BLaER1 treated with 17β-estradiol and CSF1 and Interleukin-3, amounts not matched to agents 10 nM and 100 nM (cell line): ENCODE measurements at regions not wholly inside any gene's neighbourhood (a gene's known extent, or its start where the extent isn't known, plus 50 kb on each side); places are given as distances from the start of the nearest gene placed in this dataset.

Source experiments
- H3K27ac ChIP-seq, 11 experiments: shearing (Covaris generic); formaldehyde crosslinking; 2 replicates each; pipeline ENCODE4 v1.8.1; 2022
- H3K27me3 ChIP-seq, 11 experiments: shearing (Covaris generic); formaldehyde crosslinking; 2 replicates each; pipeline ENCODE4 v1.8.1; 2022
- H3K36me3 ChIP-seq, 11 experiments: shearing (Covaris generic); formaldehyde crosslinking; 2 replicates each; pipeline ENCODE4 v1.8.1; 2022
- H3K4me1 ChIP-seq, 10 experiments: shearing (Covaris generic); formaldehyde crosslinking; 2 replicates each; pipeline ENCODE4 v1.8.1; 2022
- H3K4me2 ChIP-seq, 11 experiments: shearing (Covaris generic); formaldehyde crosslinking; 2 replicates each; pipeline ENCODE4 v1.8.1; 2022
- H3K4me3 ChIP-seq, 10 experiments: shearing (Covaris generic); formaldehyde crosslinking; 2 replicates each; pipeline ENCODE4 v1.8.1; 2022
- H3K9ac ChIP-seq, 11 experiments: shearing (Covaris generic); formaldehyde crosslinking; 2 replicates each; pipeline ENCODE4 v1.8.1; 2022
- H3K9me3 ChIP-seq, 11 experiments: shearing (Covaris generic); formaldehyde crosslinking; replicated peaks in 1 of 11; 2 replicates each; pipeline ENCODE4 v1.8.1; 2022
- H4K20me1 ChIP-seq, 11 experiments: shearing (Covaris generic); formaldehyde crosslinking; 2 replicates each; pipeline ENCODE4 v1.8.1; 2022
- Cebpa-rat ChIP-seq, 11 experiments: shearing (Covaris generic); IDR thresholded peaks; 2 replicates each; pipeline ENCODE4 v1.8.1; 2022

DNA sequence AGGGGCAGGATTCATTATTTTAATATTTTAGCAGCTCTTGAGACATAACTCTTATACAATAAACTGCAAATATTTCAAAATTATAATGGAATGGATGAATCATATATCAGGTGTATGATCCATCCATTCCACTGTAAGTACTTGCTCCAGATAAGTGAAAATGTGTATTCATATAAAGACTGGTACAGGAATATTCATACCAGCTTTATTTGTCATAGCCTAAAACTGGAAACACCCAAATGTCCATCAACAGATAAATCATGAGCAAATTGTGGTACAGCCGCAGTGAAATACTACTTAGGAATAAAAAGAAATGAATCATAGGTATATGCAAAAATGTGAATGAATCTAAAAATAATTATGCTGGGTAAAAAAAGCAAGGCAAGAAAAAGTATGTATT lies 263.6 kb upstream of the SYT10 start:
- Histone ChIP-seq H3K4me2 (no peak overlapping the region), H3K4me1 (peaks cover 0 to 3% (median under 1%) of the 10 kb centered on the region in 10 experiments; a peak in 6 of 20 replicates), H3K4me3 (no peak overlapping the region), H3K27ac (no peak overlapping the region), H3K9me3 (peaks cover 0 to under 1% (median 0%) of the 10 kb centered on the region in 11 experiments; a peak in 3 of 22 replicates), H4K20me1 (no peaks in the 10 kb centered on the region), H3K27me3 (no peaks in the 10 kb centered on the region), H3K36me3 (no peaks in the 10 kb centered on the region), H3K9ac (no peak overlapping the region)
- no peak for TF ChIP-seq Cebpa-rat (IDR thresholded peaks at IDR 0.05)

DNA sequence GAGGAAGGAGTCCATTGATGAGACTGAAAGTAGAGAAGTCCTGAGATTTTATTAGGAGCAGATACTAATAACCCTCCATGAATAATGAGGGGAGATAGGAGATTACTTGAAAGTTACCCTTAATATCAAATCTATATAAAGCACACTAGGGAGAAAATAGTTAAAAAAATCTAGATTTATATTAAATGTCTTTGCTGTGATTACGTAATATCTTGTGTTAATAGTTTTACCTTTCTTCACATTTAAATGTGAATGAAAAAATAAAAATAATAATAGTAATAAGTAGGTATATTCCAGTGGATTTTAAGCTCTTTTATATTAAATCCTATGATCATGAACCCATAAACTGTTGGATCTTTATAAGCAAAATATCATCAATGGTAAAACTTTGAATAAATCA lies 267.3 kb upstream of the SYT10 start:
- Histone ChIP-seq H3K27me3 (no peaks in the 10 kb centered on the region), H3K4me3 (no peak overlapping the region), H3K9me3 (no peaks in the 10 kb centered on the region), H3K9ac (no peak overlapping the region), H4K20me1 (no peaks in the 10 kb centered on the region), H3K4me2 (no peak overlapping the region), H3K4me1 (peaks cover 0 to 17% (median 7%) of the 10 kb centered on the region in 10 experiments; a peak in 8 of 20 replicates), H3K27ac (no peak overlapping the region), H3K36me3 (no peaks in the 10 kb centered on the region)
- peak in 1 of 11 experiments; percentile 34; a peak in 1 of 22 replicates for TF ChIP-seq Cebpa-rat (IDR thresholded peaks at IDR 0.05)

- peaks cover 0 to 17% (median 7%) of the 10 kb centered on the region in 10 experiments; a peak in 8 of 20 replicates for H3K4me1 ChIP-seq
- H3K4me3 ChIP-seq: no peak overlapping the region
- TF ChIP-seq Cebpa-rat (IDR thresholded peaks at IDR 0.05): no peak
- no peak overlapping the region for H3K27ac ChIP-seq
- H3K9ac ChIP-seq: no peak overlapping the region
- peak overlapping the region in 6 of 11 experiments; percentile 3 to 53 (median 24); a peak in 10 of 22 replicates for H3K4me2 ChIP-seq
- no peaks in the 10 kb centered on the region for H4K20me1 ChIP-seq
- no peaks in the 10 kb centered on the region for H3K9me3 ChIP-seq
- no peaks in the 10 kb centered on the region for H3K27me3 ChIP-seq
- H3K36me3 ChIP-seq: no peaks in the 10 kb centered on the region
These were observed 269.3 kb upstream of the SYT10 start for GRCh38 chr12:33708935-33709334.

- Histone ChIP-seq H3K27me3 (no peaks in the 10 kb centered on the region), H3K4me3 (no peak overlapping the region), H3K36me3 (no peaks in the 10 kb centered on the region), H3K9me3 (no peaks in the 10 kb centered on the region), H3K27ac (no peak overlapping the region), H4K20me1 (no peaks in the 10 kb centered on the region), H3K4me1 (peaks cover 0 to 17% (median 7%) of the 10 kb centered on the region in 10 experiments; a peak in 8 of 20 replicates), H3K9ac (no peak overlapping the region), H3K4me2 (no peak overlapping the region)
- TF ChIP-seq Cebpa-rat (IDR thresholded peaks at IDR 0.05): no peak
These were observed 270.9 kb upstream of the SYT10 start for GRCh38 chr12:33710548-33710947.

DNA sequence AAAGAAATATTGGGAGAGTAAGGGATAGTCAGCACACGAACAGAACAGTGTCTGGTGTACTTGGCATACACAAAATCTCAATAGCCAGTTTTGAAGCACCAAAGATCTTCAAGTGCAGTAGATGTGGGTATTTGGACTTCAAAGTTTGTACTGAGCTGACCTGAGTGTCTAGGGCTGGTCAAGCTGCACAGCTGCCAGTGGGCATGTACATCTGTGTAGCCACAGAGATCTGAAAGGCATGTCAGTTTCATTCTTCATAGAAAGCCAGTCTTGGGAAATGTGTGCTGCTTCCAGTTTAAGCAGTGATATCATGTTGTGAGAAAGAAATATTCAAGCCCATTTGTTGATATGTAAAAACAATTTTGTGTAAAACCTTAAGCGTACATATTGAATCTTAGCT lies 279.0 kb upstream of the SYT10 start:
- Histone ChIP-seq H3K27ac (no peak overlapping the region), H4K20me1 (no peaks in the 10 kb centered on the region), H3K4me2 (no peak overlapping the region), H3K27me3 (no peaks in the 10 kb centered on the region), H3K9ac (no peak overlapping the region), H3K9me3 (no peaks in the 10 kb centered on the region), H3K4me3 (no peak overlapping the region), H3K36me3 (no peaks in the 10 kb centered on the region), H3K4me1 (no peaks in the 10 kb centered on the region)
- TF ChIP-seq Cebpa-rat (IDR thresholded peaks at IDR 0.05): no peak

DNA sequence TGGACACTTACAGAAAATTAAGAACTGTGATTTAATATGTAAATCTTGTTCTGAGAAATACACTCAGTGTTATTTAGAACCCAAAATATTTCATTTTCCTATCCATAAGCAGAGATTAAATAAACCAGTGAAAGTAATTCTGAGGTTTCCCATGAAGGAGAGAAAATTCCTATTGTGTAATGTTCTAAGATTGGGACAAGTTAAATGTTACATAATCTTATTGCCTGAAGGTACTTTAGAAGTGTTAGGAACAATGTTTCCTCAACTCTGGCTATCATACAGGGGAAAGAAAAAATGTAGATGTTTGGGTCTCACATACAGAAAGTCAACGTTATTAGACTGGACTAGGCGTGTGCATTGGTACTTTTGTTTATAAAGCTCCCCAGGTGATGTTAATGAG lies 281.9 kb upstream of the SYT10 start:
- no peaks in the 10 kb centered on the region for H3K4me1 ChIP-seq
- H3K4me2 ChIP-seq: no peak overlapping the region
- H3K9me3 ChIP-seq: no peaks in the 10 kb centered on the region
- no peak overlapping the region for H3K4me3 ChIP-seq
- TF ChIP-seq Cebpa-rat (IDR thresholded peaks at IDR 0.05): no peak
- no peak overlapping the region for H3K9ac ChIP-seq
- no peaks in the 10 kb centered on the region for H3K36me3 ChIP-seq
- no peaks in the 10 kb centered on the region for H4K20me1 ChIP-seq
- H3K27me3 ChIP-seq: no peaks in the 10 kb centered on the region
- no peak overlapping the region for H3K27ac ChIP-seq

DNA sequence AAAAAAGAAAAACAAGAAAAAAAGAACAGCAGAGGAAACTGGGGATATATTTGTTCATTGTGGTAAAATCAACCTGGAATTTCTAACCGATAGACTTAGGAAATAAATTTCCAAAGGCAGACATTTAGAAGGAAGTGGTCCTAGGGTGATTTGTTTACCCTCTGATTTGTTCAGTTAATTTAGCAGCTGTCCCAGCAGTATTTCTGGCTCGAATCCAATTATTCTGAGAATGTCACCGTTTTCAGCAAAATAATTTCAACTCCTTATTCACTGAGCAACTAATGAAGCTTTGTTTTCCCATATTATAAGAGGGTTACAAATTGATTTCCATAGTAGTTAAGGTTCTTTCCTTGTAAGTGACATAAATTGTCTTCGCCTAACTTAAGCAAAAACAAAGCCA lies 285.2 kb upstream of the SYT10 start:
- Histone ChIP-seq H3K27me3 (no peaks in the 10 kb centered on the region), H4K20me1 (no peaks in the 10 kb centered on the region), H3K9ac (no peak overlapping the region), H3K27ac (no peak overlapping the region), H3K4me3 (no peak overlapping the region), H3K36me3 (no peaks in the 10 kb centered on the region), H3K4me2 (no peak overlapping the region), H3K4me1 (no peaks in the 10 kb centered on the region), H3K9me3 (peaks cover 0 to 6% (median 3%) of the 10 kb centered on the region in 11 experiments; a peak in 8 of 22 replicates)
- no peak for TF ChIP-seq Cebpa-rat (IDR thresholded peaks at IDR 0.05)

GRCh38 chr12:33734871-33735270 lies 287.4 kb upstream of the ALG10 start:
- Histone ChIP-seq H3K36me3 (no peaks in the 10 kb centered on the region), H3K27ac (no peak overlapping the region), H3K4me3 (no peak overlapping the region), H3K9ac (no peak overlapping the region), H3K27me3 (no peaks in the 10 kb centered on the region), H3K9me3 (peaks cover 0 to 8% (median 3%) of the 10 kb centered on the region in 11 experiments; a peak in 8 of 22 replicates), H3K4me2 (no peak overlapping the region), H3K4me1 (no peaks in the 10 kb centered on the region), H4K20me1 (no peaks in the 10 kb centered on the region)
- TF ChIP-seq Cebpa-rat (IDR thresholded peaks at IDR 0.05): no peak

GRCh38 chr12:33752854-33753253 lies 269.4 kb upstream of the ALG10 start:
- Histone ChIP-seq H3K36me3 (no peaks in the 10 kb centered on the region), H3K4me2 (0 out of 22 replicates have a peak overlapping the region, but pooled peaks of 1 of the 11 experiments have one; percentile 3)
- TF ChIP-seq Cebpa-rat (IDR thresholded peaks at IDR 0.05): no peak

DNA sequence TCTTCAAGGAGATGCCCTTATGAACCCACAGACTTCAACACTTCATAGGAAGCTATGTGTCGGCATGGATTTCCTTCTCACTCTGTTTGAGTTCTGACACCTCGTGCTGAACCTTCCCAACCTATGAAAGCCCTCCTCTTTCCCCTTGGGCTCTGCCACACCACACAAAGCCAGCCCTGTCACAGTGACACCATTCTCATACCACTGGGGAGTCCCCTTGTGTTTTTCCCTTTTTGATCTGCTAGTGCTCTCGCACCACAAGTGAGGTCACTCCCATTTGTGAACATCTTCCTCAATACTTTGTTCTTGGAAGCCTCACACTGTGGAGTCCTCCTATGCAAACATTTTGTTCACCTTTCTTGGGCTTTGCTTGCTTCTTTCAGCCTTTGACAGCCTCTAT lies 264.6 kb upstream of the ALG10 start:
- Histone ChIP-seq H3K27ac (no peak overlapping the region), H3K4me3 (no peak overlapping the region), H3K27me3 (no peaks in the 10 kb centered on the region), H3K36me3 (no peaks in the 10 kb centered on the region), H3K4me2 (no peak overlapping the region), H3K4me1 (peaks cover 0 to 2% (median 0%) of the 10 kb centered on the region in 10 experiments; a peak in 2 of 20 replicates), H4K20me1 (no peaks in the 10 kb centered on the region), H3K9ac (no peak overlapping the region), H3K9me3 (no peaks in the 10 kb centered on the region)
- no peak for TF ChIP-seq Cebpa-rat (IDR thresholded peaks at IDR 0.05)

More at GRCh38 chr12:33752854-33753253, 269.4 kb upstream of the ALG10 start:
- H3K4me1 ChIP-seq: peaks cover 0 to 5% (median 0%) of the 10 kb centered on the region in 10 experiments; a peak in 2 of 20 replicates
- no peak overlapping the region for H3K9ac ChIP-seq
- H3K27me3 ChIP-seq: no peaks in the 10 kb centered on the region
- no peaks in the 10 kb centered on the region for H3K9me3 ChIP-seq
- H4K20me1 ChIP-seq: no peaks in the 10 kb centered on the region
- H3K27ac ChIP-seq: no peak overlapping the region
- no peak overlapping the region for H3K4me3 ChIP-seq
